ENCODE measurements at regions not wholly inside any gene's neighbourhood (a gene's known extent, or its start where the extent isn't known, plus 50 kb on each side); places are given as distances from the start of the nearest gene placed in this dataset.

GRCh38 chr15:29208836-29209235 is 60.8 kb downstream of the NSMCE3 start:
- no peak for DNase-seq

DNA sequence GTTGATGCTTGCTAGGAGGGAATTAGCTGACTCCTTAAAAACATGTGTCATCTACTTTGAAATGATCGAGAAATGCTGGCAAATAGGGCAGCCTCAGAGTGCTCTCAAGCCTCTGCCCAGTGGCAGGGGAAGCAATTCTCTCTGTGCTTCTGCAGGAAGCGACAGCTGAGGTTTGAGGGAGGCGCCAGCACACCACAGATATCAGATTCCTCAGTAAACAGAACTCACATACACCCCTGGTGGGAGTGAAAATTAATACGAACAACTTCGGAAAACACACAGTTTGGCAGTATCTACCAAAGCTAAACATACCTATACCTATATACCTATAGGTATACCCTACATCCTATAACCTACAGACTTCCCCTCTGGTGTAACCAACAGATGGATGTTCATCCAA is 61.3 kb downstream of the NSMCE3 start:
- peak; percentile 83 for DNase-seq

GRCh38 chr15:29207758-29208108 is 61.9 kb downstream of the NSMCE3 start:
- DNase-seq: no peak

GRCh38 chr15:29207027-29207757 is 62.4 kb downstream of the NSMCE3 start:
- no peak for DNase-seq

DNA sequence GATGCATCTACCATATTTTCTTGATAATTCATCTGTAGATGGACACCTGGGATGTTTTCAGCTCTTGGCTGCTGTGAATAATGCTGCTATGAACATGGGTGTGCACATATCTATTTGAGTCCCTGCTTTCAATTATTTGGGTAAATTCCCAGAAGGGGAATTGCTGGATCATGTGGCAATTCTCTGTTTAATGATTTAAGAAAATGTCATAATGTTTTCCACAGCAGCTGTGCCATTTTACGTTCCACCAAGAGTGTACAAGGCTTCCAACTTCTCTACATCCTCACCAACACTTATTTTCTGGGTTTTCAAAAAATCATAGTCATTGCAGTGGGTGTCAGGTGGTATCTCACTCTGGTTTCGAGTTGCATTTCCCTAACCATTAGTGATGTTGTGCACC is 64.4 kb downstream of the NSMCE3 start:
- no peak for DNase-seq

- DNase-seq: no peak
These were observed 65.3 kb downstream of the NSMCE3 start for GRCh38 chr15:29204369-29204755.

- DNase-seq: no peak
These were observed 65.8 kb downstream of the NSMCE3 start for GRCh38 chr15:29203718-29204368.

DNA sequence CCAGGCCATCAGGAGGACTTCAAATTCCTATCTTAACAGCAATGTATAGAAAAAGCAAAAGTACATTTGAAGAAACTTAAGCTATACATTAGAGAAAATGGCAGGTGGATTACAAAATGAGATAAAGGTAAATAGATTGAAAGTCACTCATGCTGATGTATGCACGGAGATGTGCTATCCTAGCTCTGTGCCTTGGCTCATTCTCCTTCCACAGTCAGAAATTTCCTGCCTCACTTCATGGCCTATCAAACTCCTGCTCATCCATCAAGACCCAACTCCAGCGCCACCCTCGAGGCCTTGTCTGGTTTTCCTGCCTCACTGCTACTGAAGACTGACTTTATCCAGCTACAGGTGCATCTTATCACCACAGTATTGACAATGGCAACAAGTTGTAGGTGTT is 72.9 kb downstream of the NSMCE3 start:
- no peak for DNase-seq

GRCh38 chr15:29196290-29196689 is 73.3 kb downstream of the NSMCE3 start:
- no peak for DNase-seq

DNA sequence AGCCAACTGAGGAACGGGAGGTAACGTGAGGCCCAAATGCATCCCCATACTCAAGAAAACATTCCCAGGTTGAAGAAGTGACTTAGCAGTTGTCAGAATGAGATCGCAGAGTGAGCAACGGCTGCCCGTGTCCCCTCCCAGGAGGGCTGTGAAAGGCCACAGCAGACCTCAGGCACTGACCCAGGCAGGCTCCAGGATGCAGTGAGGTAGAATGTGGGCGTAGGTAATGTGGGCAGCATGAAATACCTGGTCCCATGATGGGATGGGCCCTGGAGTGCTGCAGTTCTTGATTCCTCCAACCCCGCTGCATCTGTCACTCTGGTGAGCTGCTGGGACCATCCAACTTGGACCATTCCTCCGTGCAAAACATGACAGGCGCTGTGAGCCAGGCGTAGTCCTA is 74.8 kb downstream of the NSMCE3 start:
- DNase-seq: no peak

- DNase-seq: no peak
These were observed 86.4 kb downstream of the NSMCE3 start for GRCh38 chr15:29183071-29183831.

- DNase-seq: no peak
These were observed 87.0 kb downstream of the NSMCE3 start for GRCh38 chr15:29182590-29182989.

GRCh38 chr15:29172742-29173725 is 96.6 kb downstream of the NSMCE3 start:
- no peak for DNase-seq

DNA sequence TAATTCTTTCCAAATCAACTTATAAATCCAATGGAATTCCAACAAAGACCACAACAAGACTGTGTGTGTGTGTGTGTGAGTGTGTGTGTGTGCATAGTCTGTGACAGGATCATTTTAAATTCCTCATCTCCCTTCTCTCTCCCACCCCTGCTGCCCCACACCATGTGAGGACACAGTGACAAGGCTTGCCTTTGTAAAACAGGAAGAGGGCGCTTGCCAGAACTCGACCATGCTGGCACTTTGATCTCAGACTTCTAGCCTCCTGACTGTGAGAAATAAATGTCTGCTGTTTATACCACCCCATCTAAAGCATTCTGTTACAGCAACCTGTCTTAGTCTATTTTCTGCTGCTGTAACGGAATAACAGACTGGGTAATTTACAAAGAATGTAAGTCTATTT is 99.1 kb downstream of the NSMCE3 start:
- no peak for DNase-seq

All from NCI-H2171 treated with DMSO at 0.1 percent for 48 hours (cell line).